B cell (primary cell): ENCODE measurements at regions not wholly inside any gene's neighbourhood (a gene's known extent, or its start where the extent isn't known, plus 50 kb on each side); places are given as distances from the start of the nearest gene placed in this dataset.

Experiments
- ATAC-seq: fragments of 200-7000 bp; cut with Tn5 transposase; one replicate; pipeline ENCODE4 v1.10.0; 2021; ENCODE audit warnings: low read depth, mild to moderate bottlenecking, moderate number of reproducible peaks, moderate library complexity
- CTCF ChIA-PET: fragments of 350-600 bp; sonication (Branson Sonifier 250); formaldehyde crosslinking; loops from one replicate; lab custom pipeline; 2021; ENCODE audit warnings: antibody characterized with exemption, inconsistent platforms; lab: Charles Lee
- POLR2A ChIA-PET: fragments of 350-600 bp; sonication (Branson Sonifier 250); formaldehyde crosslinking; loops from one replicate; lab custom pipeline; 2021; ENCODE audit warnings: antibody characterized with exemption; lab: Charles Lee
- DNase-seq: peaks from one replicate; pipeline ENCODE4 v3.0.0; 2013
- H2AFZ ChIP-seq: 2 replicates; pipeline ENCODE4 v1.6.1; 2012; ENCODE audit warnings: mild to moderate bottlenecking, low read depth, low read length; ENCODE audit not compliant: insufficient read depth, poor library complexity, severe bottlenecking
- H3K27ac ChIP-seq, 2 donors: 1 replicate in 1 of 2; 2 replicates in 1 of 2; pipeline ENCODE4 v1.5.1; 2012 to 2013; ENCODE audit warnings: low read length in 2 of 2, mild to moderate bottlenecking in 2 of 2, moderate library complexity in 1 of 2
- H3K27me3 ChIP-seq, 4 experiments: fragments of 200-600 bp in 1 of 4; sonication (generic) in 1 of 4; replicated peaks in 1 of 4; 1 replicate in 2 of 4; 2 replicates in 2 of 4; pipeline versions ENCODE4 v1.6.1 to v1.7.0; 2013 to 2016; ENCODE audit warnings: low read length in 3 of 4, mild to moderate bottlenecking in 2 of 4, mixed read lengths in 1 of 4, moderate library complexity in 1 of 4; ENCODE audit not compliant: insufficient read depth in 4 of 4, control insufficient read depth in 3 of 4; ENCODE audit errors: control extremely low read depth in 1 of 4
- H3K36me3 ChIP-seq, 2 experiments: replicated peaks in 1 of 2; 1 replicate in 1 of 2; 2 replicates in 1 of 2; pipeline versions ENCODE4 v1.6.1 to v1.7.1; 2013; ENCODE audit warnings: low read length in 1 of 2; ENCODE audit not compliant: insufficient read depth in 2 of 2, control insufficient read depth in 1 of 2; ENCODE audit errors: control extremely low read depth in 1 of 2, extremely low read depth in 1 of 2
- H3K4me1 ChIP-seq, 2 donors: fragments of 200-600 bp in 1 of 2; sonication (generic) in 1 of 2; 1 replicate in 1 of 2; 2 replicates in 1 of 2; pipeline versions ENCODE4 v1.5.1 to v1.6.1; 2013 to 2017; ENCODE audit warnings: low read length in 2 of 2; ENCODE audit not compliant: control insufficient read depth in 2 of 2, insufficient read depth in 2 of 2
- H3K4me2 ChIP-seq: replicated peaks from 2 replicates; pipeline ENCODE3; 2012; ENCODE audit warnings: mild to moderate bottlenecking, low read depth, low read length; ENCODE audit not compliant: poor library complexity, severe bottlenecking
- H3K4me3 ChIP-seq, 5 experiments: fragments of 200-600 bp in 1 of 5; sonication (generic) in 1 of 5; 1 replicate in 3 of 5; 2 replicates in 2 of 5; pipeline versions ENCODE4 v1.5.1 to v1.7.0; 2011 to 2016; ENCODE audit warnings: low read length in 4 of 5, mild to moderate bottlenecking in 4 of 5, low read depth in 2 of 5, control low read depth in 1 of 5, moderate library complexity in 1 of 5; ENCODE audit not compliant: insufficient read depth in 1 of 5; ENCODE audit errors: control extremely low read depth in 1 of 5, extremely low read depth in 1 of 5
- H3K79me2 ChIP-seq: fragments of 200-600 bp; sonication (generic); one replicate; pipeline ENCODE4 v1.6.0; 2016; ENCODE audit warnings: low read length; ENCODE audit not compliant: control insufficient read depth, insufficient read depth
- H3K9ac ChIP-seq: fragments of 200-600 bp; sonication (generic); 2 replicates; pipeline ENCODE4 v1.6.1; 2017; ENCODE audit warnings: mild to moderate bottlenecking, low read length, moderate library complexity
- H3K9me3 ChIP-seq, 3 donors: one replicate each; pipeline versions ENCODE4 v1.6.1 to v1.7.1; 2013; ENCODE audit warnings: low read length in 2 of 3; ENCODE audit not compliant: control insufficient read depth in 2 of 3, insufficient read depth in 1 of 3; ENCODE audit errors: control extremely low read depth in 1 of 3
- H4K20me1 ChIP-seq: 2 replicates; pipeline ENCODE4 v1.6.0; 2012; ENCODE audit warnings: mild to moderate bottlenecking, low read length; ENCODE audit not compliant: insufficient read depth, control insufficient read depth, poor library complexity, severe bottlenecking
- H3K27ac Mint-ChIP-seq: one replicate; pipeline ENCODE4 v1.8.0; 2021; ENCODE audit warnings: mixed read lengths
- H3K27me3 Mint-ChIP-seq: one replicate; pipeline ENCODE4 v1.8.0; 2021; ENCODE audit warnings: mixed read lengths
- H3K4me1 Mint-ChIP-seq: one replicate; pipeline ENCODE4 v1.8.0; 2021; ENCODE audit warnings: mixed read lengths
- H3K4me3 Mint-ChIP-seq: one replicate; pipeline ENCODE4 v1.8.0; 2021; ENCODE audit warnings: mixed read lengths
- H3K9me3 Mint-ChIP-seq: one replicate; pipeline ENCODE4 v1.8.0; 2022; ENCODE audit warnings: mixed read lengths; ENCODE audit not compliant: insufficient read depth
- EZH2 ChIP-seq: IDR thresholded peaks from 2 replicates; pipeline ENCODE4 v1.6.1; 2012; ENCODE audit warnings: borderline replicate concordance, low read depth, mild to moderate bottlenecking, moderate library complexity, low read length; ENCODE audit not compliant: insufficient read depth, poor library complexity, severe bottlenecking
- WGBS: methylation state at CpG from one replicate; pipeline ENCODE4 v1.1.5; 2013; ENCODE audit warnings: missing lambda C conversion rate; ENCODE audit not compliant: insufficient coverage; 5-methylcytosine and 5-hydroxymethylcytosine counted together
- intact Hi-C: fragments of 100-400 bp; cut with micrococcal nuclease; formaldehyde crosslinking; loops from one replicate; pipeline ENCODE4 v1.10.0; 2022
- TF ChIP-seq, protein P1 (sequence below): fragments of 200-600 bp; IDR thresholded peaks from one replicate; pipeline ENCODE4 v1.8.0; 2022; ENCODE audit warnings: antibody characterized with exemption, mild to moderate bottlenecking

DNA sequence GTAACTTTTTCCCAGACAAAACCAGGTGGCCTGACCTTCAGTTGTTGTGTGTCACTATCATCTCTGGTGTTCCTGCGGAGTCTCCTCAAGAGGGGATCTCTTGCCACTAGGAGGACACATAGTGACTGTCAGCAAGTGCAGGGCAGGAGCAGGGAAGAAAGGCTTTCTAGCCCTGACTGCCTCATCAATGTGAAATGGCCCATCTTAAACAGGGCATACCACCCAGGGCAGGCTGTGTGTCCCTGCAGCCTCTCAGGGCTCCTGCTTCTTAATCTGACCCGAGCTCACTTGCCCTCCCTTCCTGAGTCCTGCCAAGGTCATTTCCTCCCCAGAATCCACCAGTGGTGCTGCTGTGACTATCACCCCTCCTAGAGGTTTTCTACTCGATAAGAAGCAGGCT lies 57.4 kb upstream of the SIMC1 start:
- CTCF ChIA-PET = no interaction called here
- H3K27ac ChIP-seq = no peak overlapping the region
- DNase-seq = no peak
- Mint-ChIP-seq H3K9me3 (peaks cover 2% of the 10 kb centered on the region), H3K27me3 (peaks cover 51% of the 10 kb centered on the region), H3K27ac (no peak overlapping the region), H3K4me3 (no peak overlapping the region), H3K4me1 (no peaks in the 10 kb centered on the region)
- no peaks in the 10 kb centered on the region for H3K36me3 ChIP-seq
- H3K4me3 ChIP-seq = no peak overlapping the region
- no peaks in the 10 kb centered on the region for H3K79me2 ChIP-seq
- no peaks in the 10 kb centered on the region for H3K4me1 ChIP-seq
- 70% methylated on average over 2 of the region's 3 CpGs for WGBS
- no peak for ATAC-seq
- H3K9me3 ChIP-seq = peaks cover 0 to 7% (median 3%) of the 10 kb centered on the region in 3 donors
- TF ChIP-seq EZH2 = no peak
- TF ChIP-seq, protein P1, sequence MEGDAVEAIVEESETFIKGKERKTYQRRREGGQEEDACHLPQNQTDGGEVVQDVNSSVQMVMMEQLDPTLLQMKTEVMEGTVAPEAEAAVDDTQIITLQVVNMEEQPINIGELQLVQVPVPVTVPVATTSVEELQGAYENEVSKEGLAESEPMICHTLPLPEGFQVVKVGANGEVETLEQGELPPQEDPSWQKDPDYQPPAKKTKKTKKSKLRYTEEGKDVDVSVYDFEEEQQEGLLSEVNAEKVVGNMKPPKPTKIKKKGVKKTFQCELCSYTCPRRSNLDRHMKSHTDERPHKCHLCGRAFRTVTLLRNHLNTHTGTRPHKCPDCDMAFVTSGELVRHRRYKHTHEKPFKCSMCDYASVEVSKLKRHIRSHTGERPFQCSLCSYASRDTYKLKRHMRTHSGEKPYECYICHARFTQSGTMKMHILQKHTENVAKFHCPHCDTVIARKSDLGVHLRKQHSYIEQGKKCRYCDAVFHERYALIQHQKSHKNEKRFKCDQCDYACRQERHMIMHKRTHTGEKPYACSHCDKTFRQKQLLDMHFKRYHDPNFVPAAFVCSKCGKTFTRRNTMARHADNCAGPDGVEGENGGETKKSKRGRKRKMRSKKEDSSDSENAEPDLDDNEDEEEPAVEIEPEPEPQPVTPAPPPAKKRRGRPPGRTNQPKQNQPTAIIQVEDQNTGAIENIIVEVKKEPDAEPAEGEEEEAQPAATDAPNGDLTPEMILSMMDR = no peak
- POLR2A ChIA-PET = no interaction called here
- no peak overlapping the region for H3K4me2 ChIP-seq
- intact Hi-C loops = no loop called here
- no peak overlapping the region for H3K9ac ChIP-seq
- no peak overlapping the region for H2AFZ ChIP-seq
- peaks cover 0 to 9% (median 2%) of the 10 kb centered on the region in 4 experiments for H3K27me3 ChIP-seq
- H4K20me1 ChIP-seq = no peaks in the 10 kb centered on the region

DNA sequence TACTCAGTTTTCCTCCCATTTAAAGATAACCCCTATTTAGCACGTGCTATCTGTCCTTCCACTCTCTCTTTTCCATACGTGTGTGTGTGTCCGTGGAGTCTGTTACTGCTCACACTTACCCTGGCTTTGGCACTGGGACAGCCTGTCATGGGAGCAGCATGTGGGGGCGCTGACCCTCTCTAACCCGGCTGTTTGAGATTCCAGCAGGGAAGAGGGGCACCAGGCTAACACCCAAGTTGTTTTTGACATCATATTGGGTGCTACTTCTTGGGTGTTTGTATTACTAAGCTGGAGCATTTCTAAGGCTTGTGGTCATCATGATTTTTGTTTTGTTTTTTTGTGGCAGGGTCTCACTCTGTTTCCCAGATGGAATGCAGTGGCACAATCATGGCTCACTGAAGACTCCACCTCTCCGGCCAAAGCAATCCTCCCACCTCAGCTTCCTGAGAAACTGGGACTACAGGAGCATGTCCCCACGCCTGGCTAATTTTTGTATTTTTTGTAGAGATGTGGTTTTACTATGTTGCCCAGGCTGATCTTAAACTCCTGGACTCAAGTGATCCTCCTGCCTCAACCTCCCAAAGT lies 56.9 kb upstream of the SIMC1 start:
- POLR2A ChIA-PET = no interaction called here
- Mint-ChIP-seq H3K27me3 (peaks cover 47% of the 10 kb centered on the region), H3K4me3 (no peak overlapping the region), H3K9me3 (peaks cover 2% of the 10 kb centered on the region), H3K27ac (no peak overlapping the region), H3K4me1 (no peaks in the 10 kb centered on the region)
- no peak overlapping the region for H2AFZ ChIP-seq
- no peaks in the 10 kb centered on the region for H3K4me1 ChIP-seq
- H3K9ac ChIP-seq = no peak overlapping the region
- no peak overlapping the region for H3K27ac ChIP-seq
- no peak overlapping the region for H3K4me2 ChIP-seq
- peaks cover 0 to 7% (median 3%) of the 10 kb centered on the region in 3 donors for H3K9me3 ChIP-seq
- no peak overlapping the region for H3K4me3 ChIP-seq
- no peaks in the 10 kb centered on the region for H4K20me1 ChIP-seq
- no peaks in the 10 kb centered on the region for H3K79me2 ChIP-seq
- H3K36me3 ChIP-seq = no peaks in the 10 kb centered on the region
- TF ChIP-seq, protein P1 = no peak
- no peak for TF ChIP-seq EZH2
- DNase-seq (no peak), ATAC-seq (no peak)
- peaks cover 0 to 9% (median 2%) of the 10 kb centered on the region in 4 experiments for H3K27me3 ChIP-seq
- CTCF ChIA-PET = no interaction called here
- intact Hi-C loops = no loop called here
- 91% methylated on average over 5 of the region's 7 CpGs for WGBS
